ENCODE measurements at regions not wholly inside any gene's neighbourhood (a gene's known extent, or its start where the extent isn't known, plus 50 kb on each side); places are given as distances from the start of the nearest gene placed in this dataset.

DNA sequence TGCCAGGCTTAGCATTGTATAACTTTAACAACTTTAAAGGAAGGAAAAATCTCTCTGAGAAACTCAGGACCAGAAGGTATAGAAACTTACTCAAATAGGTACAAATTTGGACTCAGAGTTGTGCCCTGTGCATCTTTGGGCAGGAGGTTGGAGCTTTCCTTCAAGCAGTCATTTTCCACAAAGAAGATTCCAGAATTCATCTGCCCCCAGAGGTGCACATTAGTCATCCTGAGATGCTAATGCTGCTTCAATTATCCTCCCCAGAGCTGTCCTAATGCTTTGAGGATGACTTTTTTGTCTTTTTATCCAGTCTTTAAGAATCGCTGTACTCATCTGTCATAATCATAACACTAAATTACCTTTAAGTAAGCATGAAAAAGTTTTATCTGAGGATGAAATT, 243.0 kb upstream of the WWC1 start:
- DNase-seq = no peak

DNA sequence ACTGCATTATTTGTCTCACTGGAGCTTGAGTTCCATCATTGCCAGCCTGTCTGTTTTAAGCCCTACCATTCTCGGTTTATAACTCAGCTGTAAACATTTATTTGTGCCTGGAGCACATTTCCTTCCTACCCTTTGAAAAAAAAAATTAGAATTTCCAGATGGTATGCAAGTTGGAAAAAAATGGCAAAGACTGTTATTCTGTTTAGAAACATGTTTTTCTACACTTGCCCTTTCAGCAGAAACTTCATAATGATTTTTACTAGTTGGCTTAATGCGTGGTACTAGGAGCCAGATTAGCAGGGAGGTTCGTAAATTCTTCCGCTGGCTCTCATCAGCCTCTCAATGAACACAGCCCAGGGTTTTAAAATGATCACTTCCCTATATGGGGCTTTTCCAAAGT, 238.8 kb upstream of the WWC1 start:
- no peak for DNase-seq

- no peak for DNase-seq
Measured at GRCh38 chr5:168054091-168054490, 237.4 kb upstream of the WWC1 start.

DNA sequence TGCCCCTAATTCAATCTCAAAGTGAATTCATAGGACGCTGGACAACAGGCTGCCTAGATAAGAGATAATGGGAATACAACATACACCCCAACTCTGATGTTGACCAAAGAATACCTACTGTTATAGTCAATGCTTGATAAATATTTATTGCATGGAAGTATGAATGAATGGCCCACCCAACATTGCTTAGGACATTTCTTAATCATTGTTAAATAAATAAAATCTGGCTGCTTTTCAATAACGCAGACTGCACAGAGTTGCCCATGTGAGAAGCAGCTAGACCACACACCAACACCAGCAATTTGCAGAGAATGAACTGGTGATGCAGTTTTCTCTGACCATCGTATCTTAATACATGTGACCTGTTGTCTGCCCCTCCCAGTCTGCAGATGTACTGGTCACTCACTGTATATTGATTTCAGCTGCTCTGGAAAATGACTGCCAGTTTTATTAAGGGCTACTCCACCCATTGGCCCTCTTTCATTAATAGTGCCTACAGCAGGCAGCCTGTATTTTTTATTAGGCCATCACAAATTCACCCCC, 236.2 kb upstream of the WWC1 start:
- DNase-seq = no peak

DNA sequence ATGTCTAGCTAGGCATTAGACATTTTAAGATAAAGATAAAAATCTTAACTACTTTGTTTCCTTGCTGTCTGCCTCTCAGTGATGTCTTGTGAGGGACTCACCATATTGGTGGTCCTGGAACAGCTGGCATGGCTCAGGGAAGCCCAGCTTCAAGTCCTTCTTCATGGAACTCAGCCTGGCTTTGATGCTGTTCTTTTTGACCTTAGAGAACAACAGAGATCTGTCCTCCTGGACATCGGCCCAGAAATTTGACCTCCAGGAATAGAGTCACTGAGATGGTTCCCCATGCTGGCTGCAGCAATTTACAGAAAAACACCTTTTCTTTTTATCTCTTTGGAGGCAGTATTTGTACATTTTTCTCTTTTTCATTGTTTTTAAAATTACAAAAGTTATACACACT, 235.5 kb upstream of the WWC1 start:
- no peak for DNase-seq

DNA sequence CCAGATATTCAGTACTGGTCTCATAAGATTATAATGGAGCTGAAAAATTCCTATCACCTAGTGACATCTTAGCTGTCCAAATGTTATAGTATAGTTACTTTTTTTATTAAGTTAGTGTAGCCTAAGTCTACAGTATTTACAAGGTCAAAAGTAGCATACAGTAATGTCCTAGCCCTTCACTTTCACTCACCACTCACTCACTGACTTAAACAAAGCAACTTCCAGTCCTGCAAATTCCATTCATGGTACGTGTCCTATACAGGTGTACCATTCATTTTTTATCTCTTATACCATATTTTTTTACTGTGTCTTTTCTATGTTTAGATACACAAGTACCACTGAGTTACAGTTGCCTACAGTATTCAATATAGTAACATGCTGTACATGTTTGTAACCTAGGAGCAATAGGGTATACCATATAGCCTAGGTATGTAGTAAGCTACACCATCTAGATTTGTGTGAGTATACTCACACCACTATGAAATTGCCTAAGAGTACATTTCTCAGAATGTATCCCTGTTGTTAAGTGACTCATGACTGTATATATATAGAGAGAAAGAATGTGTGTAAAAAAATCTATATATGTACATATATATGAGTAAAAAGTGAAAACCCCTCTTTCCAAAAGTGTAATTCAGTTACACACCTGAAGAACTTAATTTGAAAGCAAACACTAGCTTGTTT, 234.8 kb upstream of the WWC1 start:
- no peak for DNase-seq

DNA sequence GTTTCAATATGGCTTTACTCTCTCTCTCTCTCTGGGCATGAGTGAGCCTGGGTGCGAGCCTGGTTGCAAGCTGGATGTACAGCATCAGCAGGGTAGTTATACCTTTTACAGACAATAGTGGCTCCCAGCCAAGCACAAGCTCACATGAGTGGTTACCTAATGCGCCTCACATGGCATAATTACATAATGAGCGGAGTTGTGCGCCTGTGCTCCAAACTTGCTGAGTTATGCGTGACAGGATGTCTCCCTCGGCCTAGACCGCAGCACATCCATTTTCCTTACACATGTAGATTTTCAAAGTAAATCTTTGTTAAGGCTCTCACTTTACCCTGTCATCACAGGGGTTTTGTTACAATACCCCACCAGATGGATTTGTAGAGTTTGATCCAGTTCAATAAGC, 233.5 kb upstream of the WWC1 start:
- no peak for DNase-seq

- no peak for DNase-seq
Measured at GRCh38 chr5:168059131-168059530, 232.3 kb upstream of the WWC1 start.

GRCh38 chr5:168062239-168062638, 229.2 kb upstream of the WWC1 start:
- DNase-seq = no peak

DNA sequence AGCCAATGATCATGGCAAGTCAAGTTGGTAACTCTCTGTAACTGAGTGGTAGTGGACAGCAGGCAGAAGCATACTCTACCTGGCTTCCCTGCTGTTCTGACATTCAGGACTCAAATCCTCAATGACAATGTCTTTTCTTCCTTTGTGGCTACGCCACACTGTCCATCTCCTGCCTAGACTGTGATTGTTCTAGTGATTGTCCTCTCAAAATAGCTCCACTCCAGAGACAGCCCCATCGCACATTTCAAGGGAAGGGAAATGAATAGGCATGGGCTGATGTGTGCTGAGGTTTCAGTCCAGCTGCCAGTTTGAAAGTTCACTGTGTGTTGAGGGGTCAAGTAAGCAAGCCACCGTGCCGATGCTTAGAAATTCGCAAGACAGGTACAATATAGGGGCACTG, 227.0 kb upstream of the WWC1 start:
- DNase-seq = no peak

GRCh38 chr5:168064933-168065622, 226.4 kb upstream of the WWC1 start:
- DNase-seq = no peak

- no peak for DNase-seq
Measured at GRCh38 chr5:168066536-168067208, 224.8 kb upstream of the WWC1 start.

GRCh38 chr5:168070761-168071160, 220.7 kb upstream of the WWC1 start:
- no peak for DNase-seq

- DNase-seq = no peak
Measured at GRCh38 chr5:168072665-168073064, 218.8 kb upstream of the WWC1 start.

GRCh38 chr5:168073311-168073710, 218.1 kb upstream of the WWC1 start:
- DNase-seq = no peak

DNA sequence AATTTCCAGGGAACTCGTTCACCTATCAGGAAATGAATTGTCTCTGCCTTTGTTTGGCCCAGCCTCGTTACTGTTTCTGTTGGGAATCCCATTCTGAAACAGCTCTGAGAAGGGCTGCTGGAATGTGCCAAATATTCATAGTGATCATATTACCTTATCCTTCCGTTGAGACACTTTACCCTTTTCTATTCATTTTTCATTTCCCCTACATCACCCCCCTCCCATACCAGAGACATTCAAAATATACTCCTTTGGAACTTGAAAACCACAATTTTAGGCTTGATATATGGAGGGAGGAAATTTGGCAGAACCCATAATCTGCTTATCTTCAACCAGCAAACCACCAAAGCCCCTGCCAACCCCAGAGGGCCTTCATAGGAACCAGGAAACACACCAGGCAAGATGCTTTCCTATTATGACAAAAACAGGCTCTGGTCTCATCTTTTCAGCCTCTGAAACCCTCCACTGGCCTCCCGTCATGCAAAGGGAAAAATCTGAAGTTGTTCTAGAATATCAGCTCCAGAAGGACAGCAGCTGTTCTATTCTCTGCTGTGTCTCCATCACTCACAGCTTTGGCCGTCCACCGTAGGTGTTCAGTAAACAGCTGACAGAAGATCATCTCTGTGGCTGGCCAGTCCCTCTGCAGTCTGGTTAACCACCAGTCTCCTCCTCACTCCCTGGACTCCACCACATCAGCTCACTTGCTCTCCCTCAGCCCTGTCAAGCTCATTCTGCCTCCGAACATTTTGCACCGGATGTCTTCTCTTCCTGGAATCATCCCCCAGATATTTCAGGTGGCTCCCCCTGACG, 217.2 kb upstream of the WWC1 start:
- peak; percentile 30 for DNase-seq

- no peak for DNase-seq
Measured at GRCh38 chr5:168075387-168075786, 216.1 kb upstream of the WWC1 start.

GRCh38 chr5:168076561-168076991, 214.9 kb upstream of the WWC1 start:
- DNase-seq = peak; percentile 59

DNA sequence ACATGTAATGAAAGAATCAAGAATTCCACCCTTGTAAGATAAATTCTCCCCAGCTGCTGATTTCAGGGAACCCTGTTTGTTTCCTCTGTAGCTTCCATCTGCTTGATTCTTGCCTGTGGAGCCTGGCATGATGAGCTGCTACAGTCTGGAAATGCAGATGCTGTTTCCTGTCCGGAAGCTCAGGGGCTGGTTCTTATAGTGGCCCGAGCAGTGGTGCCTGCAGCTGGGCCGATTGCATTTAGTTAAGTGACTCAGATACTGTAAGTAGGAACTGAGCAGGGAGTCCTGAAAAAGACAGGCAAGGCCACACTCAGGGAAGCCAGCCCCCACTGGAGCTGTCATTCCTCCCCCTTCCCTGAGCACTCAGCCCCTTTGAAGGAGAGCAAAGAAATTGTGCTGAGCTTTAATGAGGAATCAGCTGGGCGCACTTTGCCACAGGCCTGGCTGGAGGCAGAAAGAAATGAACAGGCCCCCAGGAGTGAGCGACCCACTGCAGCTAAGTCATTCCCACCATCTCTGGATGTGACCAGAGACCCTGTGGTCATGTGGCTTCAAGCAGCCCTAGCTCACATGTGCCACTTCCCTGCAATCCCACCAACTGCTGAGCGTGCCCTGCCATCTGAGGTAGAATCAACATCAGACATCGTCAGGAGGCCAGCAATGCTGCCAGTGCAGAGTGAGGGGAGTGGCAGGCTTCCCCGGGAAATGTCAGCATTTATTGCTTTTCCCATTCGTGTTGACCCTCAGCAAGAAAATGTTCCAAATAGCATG, 206.0 kb upstream of the WWC1 start:
- DNase-seq = no peak

DNA sequence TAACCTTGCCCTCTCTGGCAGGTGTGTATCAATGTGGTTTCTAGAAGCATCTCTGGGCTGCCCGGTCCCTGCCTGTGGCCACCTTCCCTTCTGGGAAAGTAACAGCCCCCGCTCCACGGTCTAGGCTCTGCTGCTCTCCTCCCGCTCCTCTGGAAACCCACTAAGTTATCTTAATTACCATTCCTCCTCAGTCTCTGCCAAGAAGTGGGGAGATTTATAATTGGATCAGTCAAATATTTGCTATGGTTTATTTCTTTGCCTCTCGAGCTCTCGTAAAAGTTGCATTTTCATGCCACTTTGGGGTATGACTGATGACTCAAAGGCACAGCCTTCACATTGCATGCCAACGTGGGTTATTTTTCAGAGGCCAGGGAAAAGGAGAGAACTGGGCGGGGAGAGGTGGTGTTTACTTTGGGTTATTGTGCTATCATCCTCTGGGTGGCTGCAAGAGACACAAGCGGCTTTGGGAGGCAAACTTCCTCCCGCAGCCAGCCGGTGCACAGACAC, 205.3 kb upstream of the WWC1 start:
- DNase-seq = no peak

DNA sequence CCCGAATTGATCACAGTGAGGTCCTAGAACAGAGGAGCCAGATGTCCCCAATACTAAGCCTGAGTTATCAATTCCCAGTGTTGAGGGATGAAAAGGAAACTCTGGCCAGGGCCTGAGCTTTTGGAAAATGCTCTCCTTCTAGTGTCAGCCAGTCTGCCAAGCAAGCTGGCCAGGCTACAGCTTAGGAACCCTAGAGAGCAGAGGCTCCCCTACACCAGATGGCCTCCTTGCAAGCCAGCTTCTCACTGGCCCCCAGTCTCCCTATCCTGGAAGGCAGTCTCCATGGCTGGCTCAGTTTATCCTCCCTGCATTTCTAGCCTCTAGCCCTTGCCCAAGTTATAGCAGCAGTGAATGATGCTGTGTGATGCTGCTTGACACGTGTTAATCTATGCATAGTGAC, 204.7 kb upstream of the WWC1 start:
- no peak for DNase-seq

All from left hindlimb (tissue), 1 donor.